GM23338 (cell line): ENCODE measurements at regions not wholly inside any gene's neighbourhood (a gene's known extent, or its start where the extent isn't known, plus 50 kb on each side); places are given as distances from the start of the nearest gene placed in this dataset.

Experiments used
- ATAC-seq: fragments of 200-7000 bp; cut with Tn5 transposase; 3 replicates; pipeline ENCODE4 v1.9.1; 2020
- DNase-seq: peaks from one replicate; pipeline ENCODE4 v3.0.0-alpha.2; 2015; ENCODE audit warnings: low spot score
- H2AFZ ChIP-seq: fragments of 200-600 bp; sonication (generic); 2 replicates; pipeline ENCODE4 v1.8.0; 2016; ENCODE audit warnings: antibody characterized with exemption, mild to moderate bottlenecking, moderate library complexity
- H3F3A ChIP-seq: fragments of 200-600 bp; sonication (generic); replicated peaks from 2 replicates; pipeline ENCODE4 v1.8.0; 2017; ENCODE audit warnings: antibody characterized with exemption, mixed run types, low read depth
- H3K27ac ChIP-seq: fragments of 200-600 bp; sonication (generic); 2 replicates; pipeline ENCODE4 v1.6.1; 2016; ENCODE audit warnings: low read depth
- H3K27me3 ChIP-seq: fragments of 200-600 bp; sonication (generic); 2 replicates; pipeline ENCODE4 v1.8.0; 2016; ENCODE audit warnings: mild to moderate bottlenecking, mixed run types, moderate library complexity; ENCODE audit not compliant: insufficient read depth
- H3K36me3 ChIP-seq: fragments of 200-600 bp; sonication (generic); 2 replicates; pipeline ENCODE4 v1.8.0; 2016; ENCODE audit warnings: mild to moderate bottlenecking; ENCODE audit not compliant: insufficient read depth
- H3K4me1 ChIP-seq: fragments of 200-600 bp; sonication (generic); 2 replicates; pipeline ENCODE4 v1.8.0; 2016; ENCODE audit warnings: mild to moderate bottlenecking, moderate library complexity; ENCODE audit not compliant: insufficient read depth
- H3K4me2 ChIP-seq: fragments of 200-600 bp; sonication (generic); 2 replicates; pipeline ENCODE4 v1.7.1; 2017; ENCODE audit warnings: mixed run types
- H3K4me3 ChIP-seq: fragments of 200-600 bp; sonication (generic); 2 replicates; pipeline ENCODE4 v1.6.1; 2016; ENCODE audit warnings: mixed run types
- H3K79me2 ChIP-seq: fragments of 200-600 bp; sonication (generic); replicated peaks from 2 replicates; pipeline ENCODE4 v1.8.0; 2017; ENCODE audit warnings: mild to moderate bottlenecking; ENCODE audit not compliant: insufficient read depth
- H3K9me2 ChIP-seq: fragments of 200-600 bp; sonication (generic); 2 replicates; pipeline ENCODE4 v1.8.0; 2017; ENCODE audit not compliant: insufficient read depth
- H4K20me1 ChIP-seq: fragments of 200-600 bp; sonication (generic); replicated peaks from 2 replicates; pipeline ENCODE4 v1.8.0; 2017; ENCODE audit warnings: mild to moderate bottlenecking; ENCODE audit not compliant: insufficient read depth
- H3K27ac Mint-ChIP-seq: 2 replicates; pipeline ENCODE4 v1.8.0; 2020; ENCODE audit warnings: inconsistent platforms, mild to moderate bottlenecking, moderate library complexity, mixed read lengths
- H3K27me3 Mint-ChIP-seq: 3 replicates; pipeline ENCODE4 v1.8.0; 2022; ENCODE audit warnings: low read depth, mild to moderate bottlenecking, moderate library complexity, mixed read lengths, inconsistent platforms; ENCODE audit not compliant: insufficient read depth, poor library complexity
- H3K36me3 Mint-ChIP-seq: 3 replicates; pipeline ENCODE4 v1.8.0; 2021; ENCODE audit warnings: low read depth, mild to moderate bottlenecking, inconsistent platforms, moderate library complexity, mixed read lengths
- H3K4me1 Mint-ChIP-seq: 3 replicates; pipeline ENCODE4 v1.8.0; 2020; ENCODE audit warnings: mild to moderate bottlenecking, inconsistent platforms, mixed read lengths
- H3K4me3 Mint-ChIP-seq: 3 replicates; pipeline ENCODE4 v1.8.0; 2021; ENCODE audit warnings: moderate library complexity, mild to moderate bottlenecking, inconsistent platforms, mixed read lengths
- H3K9me3 Mint-ChIP-seq: 3 replicates; pipeline ENCODE4 v1.8.0; 2020; ENCODE audit warnings: moderate library complexity, mild to moderate bottlenecking, inconsistent platforms, mixed read lengths
- CREB1 ChIP-seq: fragments of 250-450 bp; sonication (Bioruptor Pico); IDR thresholded peaks from 2 replicates; pipeline ENCODE4 v1.5.0; 2020; ENCODE audit warnings: low read depth, mild to moderate bottlenecking, moderate library complexity
- CTCF ChIP-seq, 2 experiments: fragments of 200-600 bp in 1 of 2; sonication (generic) in 1 of 2; conservative IDR thresholded peaks; 2 replicates each; pipeline versions ENCODE4 v1.5.1 to v1.6.1; 2016 to 2017; ENCODE audit warnings: antibody characterized with exemption in 2 of 2, low read depth in 2 of 2, mild to moderate bottlenecking in 2 of 2, moderate library complexity in 1 of 2
- ETS1 ChIP-seq: IDR thresholded peaks from 2 replicates; pipeline ENCODE4 v1.6.1; 2016; ENCODE audit warnings: antibody characterized with exemption
- EZH2 ChIP-seq: fragments of 200-600 bp; sonication (generic); IDR thresholded peaks from one replicate; pipeline ENCODE4 v1.8.0; 2017; ENCODE audit warnings: antibody characterized with exemption, mild to moderate bottlenecking, low read depth; ENCODE audit not compliant: unreplicated experiment
- EZH2phosphoT487 ChIP-seq: fragments of 200-600 bp; sonication (generic); IDR thresholded peaks from one replicate; pipeline ENCODE4 v1.8.1; 2018; ENCODE audit warnings: antibody characterized with exemption; ENCODE audit not compliant: unreplicated experiment
- JUNB ChIP-seq: IDR thresholded peaks from one replicate; pipeline ENCODE4 v1.6.1; 2016; ENCODE audit warnings: antibody characterized with exemption; ENCODE audit not compliant: unreplicated experiment
- NANOG ChIP-seq: IDR thresholded peaks from 2 replicates; pipeline ENCODE4 v1.6.1; 2016; ENCODE audit warnings: antibody characterized with exemption, borderline replicate concordance
- POLR2AphosphoS5 ChIP-seq: IDR thresholded peaks from 2 replicates; pipeline ENCODE4 v1.6.1; 2016; ENCODE audit warnings: antibody characterized with exemption, low read depth
- REST ChIP-seq: IDR thresholded peaks from one replicate; pipeline ENCODE4 v1.6.1; 2018; ENCODE audit warnings: antibody characterized with exemption; ENCODE audit not compliant: unreplicated experiment
- STAT1 ChIP-seq: IDR thresholded peaks from one replicate; pipeline ENCODE4 v1.6.1; 2016; ENCODE audit warnings: antibody characterized with exemption; ENCODE audit not compliant: unreplicated experiment
- ZNF114 ChIP-seq: fragments of 250-450 bp; sonication (Bioruptor Pico); IDR thresholded peaks from 2 replicates; pipeline ENCODE4 v1.5.0; 2020; ENCODE audit warnings: mild to moderate bottlenecking, moderate library complexity
- ZNF331 ChIP-seq: fragments of 250-450 bp; sonication (Bioruptor Pico); IDR thresholded peaks from 2 replicates; pipeline ENCODE4 v1.5.0; 2020; ENCODE audit warnings: low read depth, mild to moderate bottlenecking, moderate library complexity

GRCh38 chr2:58608146-58608545, 367.0 kb upstream of the FANCL start:
- Histone ChIP-seq H3K27ac (no peak overlapping the region), H3K4me3 (no peak overlapping the region), H3K4me1 (no peaks in the 10 kb centered on the region; the same call in 1 of the 2 replicates), H3K27me3 (no peaks in the 10 kb centered on the region), H2AFZ (no peak overlapping the region), H3K36me3 (no peaks in the 10 kb centered on the region), H3K79me2 (no peaks in the 10 kb centered on the region), H4K20me1 (no peaks in the 10 kb centered on the region), H3F3A (no peaks in the 10 kb centered on the region), H3K4me2 (no peak overlapping the region), H3K9me2 (no peaks in the 10 kb centered on the region)
- H3K27ac Mint-ChIP-seq: no peak overlapping the region
- no peaks in the 10 kb centered on the region for H3K36me3 Mint-ChIP-seq
- H3K4me1 Mint-ChIP-seq: peaks cover 12% of the 10 kb centered on the region
- H3K9me3 Mint-ChIP-seq: no peaks in the 10 kb centered on the region
- H3K27me3 Mint-ChIP-seq: no peaks in the 10 kb centered on the region
- H3K4me3 Mint-ChIP-seq: no peak overlapping the region
- DNase-seq (no peak), ATAC-seq (no peak)
- TF ChIP-seq POLR2AphosphoS5 (no peak), JUNB (no peak), CTCF (conservative IDR thresholded peaks at IDR 0.05; ENCODE audit: low read depth in 2 of 2) (no peak), ZNF114 (CRISPR knock-in tag) (no peak), EZH2phosphoT487 (no peak), ZNF331 (no peak), REST (no peak)

- Mint-ChIP-seq H3K9me3 (no peaks in the 10 kb centered on the region), H3K36me3 (no peaks in the 10 kb centered on the region), H3K27me3 (no peaks in the 10 kb centered on the region), H3K4me1 (peaks cover 12% of the 10 kb centered on the region), H3K4me3 (no peak overlapping the region), H3K27ac (no peak overlapping the region)
- Histone ChIP-seq H3K4me3 (no peak overlapping the region), H4K20me1 (no peaks in the 10 kb centered on the region), H3K27me3 (no peaks in the 10 kb centered on the region), H3F3A (no peaks in the 10 kb centered on the region), H3K4me1 (no peaks in the 10 kb centered on the region; the same call in 1 of the 2 replicates), H3K9me2 (no peaks in the 10 kb centered on the region), H2AFZ (no peak overlapping the region), H3K4me2 (no peak overlapping the region), H3K36me3 (no peaks in the 10 kb centered on the region), H3K27ac (no peak overlapping the region), H3K79me2 (no peaks in the 10 kb centered on the region)
- ATAC-seq (no peak), DNase-seq (no peak)
- TF ChIP-seq ETS1: no peak
- no peak for TF ChIP-seq POLR2AphosphoS5
- TF ChIP-seq NANOG: no peak
- no peak for TF ChIP-seq EZH2
- TF ChIP-seq ZNF331: no peak
- no peak for TF ChIP-seq STAT1
- no peak for TF ChIP-seq CREB1 (CRISPR knock-in tag)
Measured at GRCh38 chr2:58607448-58607847, 366.3 kb upstream of the FANCL start.
